Cerebellar cortex (tissue), 1 donor: ENCODE measurements at regions not wholly inside any gene's neighbourhood (a gene's known extent, or its start where the extent isn't known, plus 50 kb on each side); places are given as distances from the start of the nearest gene placed in this dataset.
"Not testable (repeated sequence)": the region's sequence is repeated elsewhere in the genome, so short reads cannot be mapped to it uniquely, and the experiment has no call there.

ENCODE experiments used
- DNase-seq: peaks from one replicate; pipeline ENCODE4 v3.0.0-alpha.2; 2015; ENCODE audit warnings: low spot score

DNA sequence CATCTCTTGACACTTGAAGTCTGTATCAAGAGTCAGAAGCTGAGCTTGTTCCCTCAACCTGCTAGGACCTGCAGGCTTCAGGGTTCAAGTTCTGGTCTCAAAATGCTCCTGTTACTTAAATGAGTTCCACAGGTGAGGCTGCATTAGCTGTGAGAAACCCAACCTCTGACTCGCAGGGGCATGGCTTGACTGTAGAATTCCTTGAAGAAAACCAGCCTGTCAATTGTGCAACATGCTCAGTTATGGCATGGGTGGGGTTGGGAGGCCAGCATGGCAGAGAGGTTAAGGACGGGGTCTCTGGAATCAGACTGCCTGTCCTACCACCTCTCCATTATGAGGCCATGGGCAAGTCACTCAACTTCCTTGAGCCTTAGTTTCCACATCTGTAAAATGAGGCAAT is 235.8 kb downstream of the EN1 start:
- DNase-seq = no peak

DNA sequence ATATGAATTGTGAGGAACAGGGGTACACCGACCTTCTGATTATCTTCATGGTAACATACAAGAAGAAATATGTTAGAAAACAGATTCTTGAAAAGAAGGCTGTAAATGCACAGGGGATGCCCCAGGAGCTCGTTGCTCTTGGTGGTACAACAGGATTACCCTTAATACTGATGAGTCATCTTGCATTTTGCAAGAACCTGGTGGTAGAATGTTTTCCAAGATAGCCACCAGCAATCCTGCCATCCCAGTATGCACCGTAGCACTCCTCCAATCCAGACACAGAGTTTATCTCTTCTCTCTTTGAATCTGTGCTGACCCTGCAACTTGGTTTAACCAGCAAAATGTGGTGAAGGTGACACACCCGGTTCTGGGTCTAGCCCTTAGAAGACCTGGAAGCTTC is 238.3 kb downstream of the EN1 start:
- no peak for DNase-seq

DNA sequence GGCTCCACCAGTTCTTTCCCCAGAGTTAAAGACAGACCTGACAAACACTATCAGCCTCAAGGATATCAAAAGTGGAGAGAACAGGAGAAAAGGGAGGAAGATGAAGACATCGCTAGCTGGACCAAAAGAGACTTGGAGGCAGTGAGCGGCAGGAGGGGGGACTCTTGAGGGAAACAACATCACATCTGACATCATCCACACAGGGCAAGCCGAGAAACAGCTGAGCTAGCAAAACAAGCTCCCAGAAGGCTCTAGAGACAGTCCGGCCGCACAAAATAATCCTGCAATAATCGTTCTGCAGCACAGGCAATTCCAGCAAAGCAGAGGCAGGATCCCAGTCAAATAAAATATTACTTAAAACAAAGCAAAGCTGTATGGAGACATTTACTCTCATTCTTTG is 239.8 kb downstream of the EN1 start:
- DNase-seq = no peak

DNA sequence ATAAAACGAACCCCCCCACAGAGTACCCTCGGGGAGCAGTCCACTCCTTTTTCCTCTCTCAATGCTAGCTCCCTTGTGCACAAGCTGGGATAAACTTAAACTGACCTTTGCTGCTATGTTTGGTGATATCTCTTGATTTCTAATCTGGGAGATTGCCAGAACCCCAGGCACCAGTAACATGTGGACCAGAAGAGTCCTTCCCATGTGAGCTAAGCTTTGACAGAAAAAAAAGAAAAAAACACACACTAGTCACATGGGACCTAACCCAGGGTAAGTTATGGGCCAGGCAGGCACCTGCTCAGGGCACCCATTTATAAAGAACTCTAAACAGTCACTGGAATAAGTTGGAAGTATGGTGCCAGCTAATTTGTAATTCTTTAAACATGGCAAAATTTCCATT is 242.6 kb downstream of the EN1 start:
- DNase-seq = no peak

GRCh38 chr2:118604371-118604770 is 243.1 kb downstream of the EN1 start:
- no peak for DNase-seq

GRCh38 chr2:118599141-118599540 is 248.3 kb downstream of the EN1 start:
- no peak for DNase-seq

DNA sequence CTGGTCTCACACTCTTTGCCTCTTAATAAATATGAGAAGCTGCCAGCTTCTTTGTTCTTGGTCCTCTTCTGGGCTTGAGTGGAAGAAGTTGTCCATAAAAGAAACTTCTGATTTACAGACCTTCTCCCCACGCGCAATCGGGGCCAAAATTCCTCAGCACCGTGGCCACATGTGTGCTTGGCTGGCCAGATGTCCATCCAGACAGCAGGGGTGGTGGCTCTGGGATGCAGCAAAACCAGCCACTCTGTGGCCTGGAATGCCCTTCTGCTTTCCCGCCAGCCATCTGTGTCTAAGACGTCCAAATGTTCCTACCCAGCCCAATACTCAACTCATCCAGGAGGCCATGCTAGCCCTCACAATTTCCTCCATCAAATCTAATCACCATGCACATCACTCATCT is 250.8 kb downstream of the EN1 start:
- no peak for DNase-seq

DNA sequence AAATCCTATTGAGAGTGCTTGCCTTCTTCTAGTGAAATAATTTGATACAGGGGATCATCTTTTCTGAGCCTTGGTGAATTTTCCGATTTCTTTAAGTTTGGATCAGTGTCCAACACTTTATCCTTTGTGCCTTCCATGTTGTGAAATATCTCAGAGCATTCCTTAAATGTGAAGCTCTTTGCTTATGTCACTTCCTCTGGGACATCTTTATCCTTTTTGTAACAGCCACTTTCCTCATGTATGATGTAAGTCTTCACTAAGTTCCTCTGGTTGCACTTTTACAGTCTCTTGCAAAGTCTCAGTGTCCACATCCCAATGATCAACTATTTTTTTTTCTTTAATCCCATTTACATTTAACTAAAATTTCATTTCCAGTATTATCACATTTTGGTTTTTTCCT is 254.2 kb downstream of the EN1 start:
- no peak for DNase-seq

GRCh38 chr2:118591223-118591622 is 256.2 kb downstream of the EN1 start:
- no peak for DNase-seq

DNA sequence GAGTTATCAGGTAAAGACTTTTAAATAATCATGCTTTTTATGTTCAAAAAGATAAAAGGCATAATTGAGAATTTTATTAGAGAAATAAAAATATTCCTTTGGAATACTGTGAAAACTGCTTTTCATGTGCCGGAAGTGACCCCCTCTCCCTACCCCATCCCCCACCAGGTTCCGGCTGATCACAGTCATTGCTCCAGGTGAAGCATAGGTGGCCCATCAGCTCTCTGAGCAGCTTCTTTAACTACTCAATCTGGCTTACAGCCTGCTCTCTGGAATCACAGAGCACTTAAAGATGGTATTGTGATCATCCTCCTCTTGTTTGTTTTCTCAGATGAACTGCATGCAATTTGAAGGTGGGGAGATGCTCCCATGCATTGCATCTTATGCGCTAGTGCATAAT is 257.7 kb downstream of the EN1 start:
- no peak for DNase-seq

DNA sequence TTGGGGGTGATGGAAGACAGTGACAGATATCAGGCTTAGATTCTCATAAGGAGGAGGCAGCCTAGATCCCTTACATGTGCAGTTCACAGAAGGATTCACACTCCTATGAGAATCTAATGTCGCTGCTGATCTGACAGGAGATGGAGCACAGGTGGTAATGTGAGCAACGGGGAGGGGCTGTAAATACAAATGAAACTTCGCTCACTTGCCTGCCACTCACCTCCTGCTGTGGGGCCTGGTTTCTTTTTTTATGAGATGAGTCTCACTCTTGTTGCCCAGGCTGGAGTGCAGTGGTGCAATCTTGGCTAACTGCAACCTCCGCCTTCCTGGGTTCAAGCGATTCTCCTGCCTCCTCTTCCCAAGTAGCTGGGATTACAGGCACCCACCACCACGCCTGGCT is 258.6 kb downstream of the EN1 start:
- DNase-seq = no peak

GRCh38 chr2:118586312-118586711 is 261.1 kb downstream of the EN1 start:
- no peak for DNase-seq

GRCh38 chr2:118584877-118585276 is 262.6 kb downstream of the EN1 start:
- no peak for DNase-seq

DNA sequence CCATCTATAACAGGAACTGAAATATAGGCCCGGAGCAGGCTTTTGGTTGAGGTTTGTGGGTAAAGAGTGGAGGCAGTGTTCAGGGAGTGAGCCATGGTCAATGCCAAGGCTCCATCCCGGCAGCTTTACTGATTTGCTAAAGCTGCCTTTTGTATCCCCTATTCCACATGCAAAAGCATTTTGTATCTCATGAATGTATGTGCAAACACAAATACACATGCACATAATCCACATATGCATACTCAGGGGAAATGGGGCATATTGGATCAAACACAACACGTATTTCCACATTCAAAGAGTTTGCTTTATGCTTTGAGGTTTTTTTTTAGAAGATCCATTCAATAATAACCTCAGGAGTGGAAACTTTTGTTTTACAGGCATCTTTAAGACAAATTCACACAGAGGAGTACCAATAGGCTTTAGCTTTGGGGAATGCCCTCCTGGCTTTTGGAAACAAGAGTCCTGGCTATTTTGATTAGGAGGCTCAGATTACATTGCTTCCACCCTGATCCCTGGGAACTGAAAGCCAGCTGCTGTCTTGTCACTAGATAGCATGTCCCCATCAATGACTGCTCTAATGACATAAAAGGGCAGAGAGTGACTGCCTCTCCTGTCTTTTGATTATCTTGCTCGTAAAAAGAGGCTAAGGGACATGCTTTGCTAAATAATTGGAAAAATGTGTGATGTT is 263.2 kb downstream of the EN1 start:
- no peak for DNase-seq

DNA sequence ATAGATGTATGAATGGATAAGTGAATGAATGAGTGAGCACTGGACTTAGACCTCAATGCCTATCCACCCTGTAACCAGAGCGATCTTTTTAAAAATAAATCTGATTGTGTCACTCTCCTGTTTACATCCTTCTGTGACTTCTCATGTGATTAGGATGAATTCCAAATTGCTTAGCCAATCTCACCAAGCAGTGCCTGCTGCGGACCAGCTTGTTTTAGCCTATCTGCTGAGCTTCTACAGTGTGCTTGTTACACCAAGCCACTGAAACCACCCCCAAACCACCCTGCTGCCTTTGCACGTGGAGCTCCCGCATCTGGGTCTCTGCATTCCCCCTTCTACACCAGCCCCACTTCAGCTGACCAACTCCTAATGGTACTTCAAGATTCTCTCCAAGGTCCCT is 265.4 kb downstream of the EN1 start:
- DNase-seq = no peak

GRCh38 chr2:118580651-118581050 is 266.8 kb downstream of the EN1 start:
- DNase-seq = no peak

- no peak for DNase-seq
Observed at GRCh38 chr2:118580107-118580506, 267.3 kb downstream of the EN1 start.

- no peak for DNase-seq
Observed at GRCh38 chr2:118577202-118577601, 270.2 kb downstream of the EN1 start.

GRCh38 chr2:118576109-118576855 is 271.2 kb downstream of the EN1 start:
- no peak for DNase-seq

DNA sequence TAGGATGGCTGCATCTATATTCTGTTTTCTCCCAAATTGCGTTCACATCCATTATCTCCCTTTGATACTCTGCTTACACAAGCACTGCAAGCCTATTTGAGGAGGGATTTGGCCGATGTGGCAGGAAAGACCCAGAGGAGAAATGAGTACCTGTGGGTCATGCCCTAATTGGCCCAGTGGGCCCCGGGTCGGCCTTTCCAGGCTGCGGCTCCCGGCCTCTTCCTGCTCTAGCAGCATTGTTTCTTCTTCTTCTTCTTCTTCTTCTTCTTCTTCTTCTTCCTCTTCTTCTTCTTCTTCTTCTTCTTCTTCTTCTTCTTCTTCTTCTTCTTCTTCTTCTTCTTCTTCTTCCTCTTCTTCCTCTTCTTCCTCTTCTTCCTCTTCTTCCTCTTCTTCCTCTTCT is 275.1 kb downstream of the EN1 start:
- DNase-seq = not testable (repeated sequence)

DNA sequence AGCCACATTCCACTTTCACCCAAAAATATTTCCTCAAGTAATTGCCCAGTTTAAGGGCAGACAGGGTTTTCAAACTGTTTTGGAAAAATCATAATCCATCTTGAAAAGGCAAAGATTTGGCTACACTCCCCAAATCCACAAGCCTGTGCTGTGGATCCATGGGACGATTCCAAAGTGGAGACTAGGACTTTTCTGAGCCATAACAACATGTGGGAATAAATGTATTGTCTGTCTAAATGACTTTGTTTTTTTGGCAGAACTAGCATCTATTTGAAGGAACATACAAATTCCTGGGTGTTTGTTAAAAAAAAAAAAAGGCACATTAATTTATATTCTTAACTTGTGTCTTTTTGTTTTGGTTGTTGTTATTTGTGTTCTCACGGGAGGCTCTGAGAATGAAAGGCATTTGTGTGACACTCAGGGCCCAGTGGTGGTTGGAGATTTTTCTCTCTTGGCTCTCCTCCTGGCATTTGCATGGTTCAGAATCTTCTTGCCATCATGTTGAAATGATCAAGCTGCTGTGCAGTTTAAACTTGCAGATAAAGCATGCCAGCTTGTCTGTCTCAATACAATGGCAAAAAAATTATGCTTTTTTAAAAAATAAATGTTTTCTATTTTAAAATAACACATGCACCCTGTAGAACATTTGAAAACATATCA is 277.4 kb downstream of the EN1 start:
- no peak for DNase-seq

DNA sequence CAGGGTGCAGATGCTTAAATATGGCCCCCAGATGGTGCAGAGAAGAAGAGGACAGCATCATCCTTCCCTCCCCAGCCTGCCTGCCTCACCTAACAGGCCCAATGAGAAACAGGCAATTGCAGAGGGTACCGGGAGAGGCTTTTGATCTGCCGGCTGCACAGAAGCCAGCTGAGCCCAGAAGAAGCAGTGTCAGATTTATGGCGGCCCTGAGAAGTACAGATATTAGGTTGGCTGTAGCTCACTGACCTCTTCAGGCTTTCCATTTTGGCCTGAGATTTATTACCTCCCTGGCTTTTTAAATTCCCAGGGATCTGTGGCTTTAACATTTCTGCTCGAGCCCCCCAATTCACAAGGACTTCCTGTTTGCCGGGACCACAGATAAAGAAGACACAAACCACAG is 278.7 kb downstream of the EN1 start:
- DNase-seq = no peak

- no peak for DNase-seq
Observed at GRCh38 chr2:118565786-118566540, 281.5 kb downstream of the EN1 start.
